ENCODE measurements at regions not wholly inside any gene's neighbourhood (a gene's known extent, or its start where the extent isn't known, plus 50 kb on each side); places are given as distances from the start of the nearest gene placed in this dataset.

GRCh38 chr1:229882621-229883020, 184.4 kb upstream of the GALNT2 start (continued):
- no peak for TF ChIP-seq BCL3 (IDR thresholded peaks at IDR 0.05)

DNA sequence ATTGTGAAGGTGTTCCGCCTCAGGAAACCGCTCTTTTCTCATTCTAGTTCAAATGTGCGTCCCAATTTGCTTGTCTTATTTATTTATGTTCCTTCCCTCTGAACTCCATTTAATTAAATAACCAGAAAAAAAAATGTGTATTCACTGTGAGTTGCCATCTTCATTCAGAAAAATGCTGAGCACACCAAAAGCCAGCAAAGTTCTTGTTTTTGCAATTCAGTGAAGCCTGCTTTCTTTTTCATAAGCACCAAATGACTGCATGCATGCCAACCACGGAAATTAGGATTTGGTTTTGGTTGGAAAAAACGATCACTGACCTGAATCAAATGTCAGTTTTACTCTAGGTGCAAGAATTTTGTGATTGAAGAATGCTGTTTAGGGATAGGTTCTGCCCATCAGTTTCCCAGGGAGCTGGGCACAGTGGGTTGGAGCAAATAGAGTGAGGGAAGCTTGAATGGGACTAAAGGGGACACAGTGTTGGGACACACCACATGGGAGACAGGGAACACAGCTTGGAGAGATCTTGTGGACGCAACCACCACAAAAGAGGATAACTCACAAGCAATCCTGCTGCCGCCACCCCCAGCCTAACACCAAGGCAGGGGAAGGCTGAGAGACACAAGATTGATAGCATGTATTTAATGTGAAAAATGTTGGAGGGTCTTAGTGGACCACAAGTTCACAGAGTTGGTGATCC, 183.4 kb upstream of the GALNT2 start:
- CTCF ChIA-PET: interaction anchor here (1.2 kb wide), 1 partner anchor 40 kb away, joined by 3 read pairs; no protein-coding TSS in a partner anchor
- WGBS (ENCODE audit: missing lambda C conversion rate): 64% methylated on average over 7 of the region's 7 CpGs
- POLR2A ChIA-PET: no interaction called here
- no peak for ATAC-seq
- Histone ChIP-seq H3K4me1 (peaks cover 6% of the 10 kb centered on the region; the same call in 1 of the 3 replicates), H3K27ac (no peak overlapping the region), H3K4me3 (no peak overlapping the region), H3K9me3 (no peaks in the 10 kb centered on the region), H3K4me2 (no peak overlapping the region)
- DNase-seq (ENCODE audit: low read depth in 1 of 2, low spot score in 1 of 2): no peak
- no peak for TF ChIP-seq NFE2L2 (conservative IDR thresholded peaks at IDR 0.05; ENCODE audit: low read length)
- TF ChIP-seq MAFK (IDR thresholded peaks at IDR 0.05; ENCODE audit: partially characterized antibody): peak; percentile 49
- no peak for TF ChIP-seq ESRRA (IDR thresholded peaks at IDR 0.05; ENCODE audit: borderline replicate concordance, low read length)
- no peak for TF ChIP-seq CHD2 (IDR thresholded peaks at IDR 0.05; ENCODE audit: low read length, partially characterized antibody)
- no peak for FAIRE-seq

DNA sequence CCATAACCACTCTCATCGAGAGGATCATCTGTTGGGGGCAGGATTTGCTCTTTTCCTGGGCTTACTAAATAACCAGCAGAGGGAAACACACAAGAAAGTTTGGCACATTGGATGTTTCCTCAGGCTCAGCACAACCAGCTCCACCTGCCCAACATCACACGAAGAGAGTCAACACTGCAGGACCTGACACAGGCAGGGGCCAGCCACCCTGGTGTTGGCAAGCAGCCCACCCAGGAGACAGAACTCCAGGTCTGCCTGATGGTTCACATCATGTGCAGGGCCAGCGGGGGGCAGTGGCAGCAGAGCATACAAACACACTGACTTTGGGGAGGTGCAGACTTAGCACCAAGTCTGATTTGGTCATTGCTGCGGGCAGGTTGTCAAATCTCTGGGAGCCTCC, 182.3 kb upstream of the GALNT2 start:
- CTCF ChIA-PET: no interaction called here
- TF ChIP-seq JUNB (IDR thresholded peaks at IDR 0.05) (no peak), TP53 (CRISPR knock-in tag; IDR thresholded peaks at IDR 0.05) (no peak)
- Histone ChIP-seq H3K4me2 (no peak overlapping the region), H3K4me1 (peaks cover 4% of the 10 kb centered on the region; the same call in 1 of the 3 replicates), H3K4me3 (no peak overlapping the region), H3K9me3 (no peaks in the 10 kb centered on the region), H3K27ac (no peak overlapping the region)
- DNase-seq (ENCODE audit: low read depth in 1 of 2, low spot score in 1 of 2): no peak
- WGBS (ENCODE audit: missing lambda C conversion rate): 42% methylated on average over 4 of the region's 4 CpGs
- no peak for ATAC-seq
- POLR2A ChIA-PET: no interaction called here
- no peak for FAIRE-seq

DNA sequence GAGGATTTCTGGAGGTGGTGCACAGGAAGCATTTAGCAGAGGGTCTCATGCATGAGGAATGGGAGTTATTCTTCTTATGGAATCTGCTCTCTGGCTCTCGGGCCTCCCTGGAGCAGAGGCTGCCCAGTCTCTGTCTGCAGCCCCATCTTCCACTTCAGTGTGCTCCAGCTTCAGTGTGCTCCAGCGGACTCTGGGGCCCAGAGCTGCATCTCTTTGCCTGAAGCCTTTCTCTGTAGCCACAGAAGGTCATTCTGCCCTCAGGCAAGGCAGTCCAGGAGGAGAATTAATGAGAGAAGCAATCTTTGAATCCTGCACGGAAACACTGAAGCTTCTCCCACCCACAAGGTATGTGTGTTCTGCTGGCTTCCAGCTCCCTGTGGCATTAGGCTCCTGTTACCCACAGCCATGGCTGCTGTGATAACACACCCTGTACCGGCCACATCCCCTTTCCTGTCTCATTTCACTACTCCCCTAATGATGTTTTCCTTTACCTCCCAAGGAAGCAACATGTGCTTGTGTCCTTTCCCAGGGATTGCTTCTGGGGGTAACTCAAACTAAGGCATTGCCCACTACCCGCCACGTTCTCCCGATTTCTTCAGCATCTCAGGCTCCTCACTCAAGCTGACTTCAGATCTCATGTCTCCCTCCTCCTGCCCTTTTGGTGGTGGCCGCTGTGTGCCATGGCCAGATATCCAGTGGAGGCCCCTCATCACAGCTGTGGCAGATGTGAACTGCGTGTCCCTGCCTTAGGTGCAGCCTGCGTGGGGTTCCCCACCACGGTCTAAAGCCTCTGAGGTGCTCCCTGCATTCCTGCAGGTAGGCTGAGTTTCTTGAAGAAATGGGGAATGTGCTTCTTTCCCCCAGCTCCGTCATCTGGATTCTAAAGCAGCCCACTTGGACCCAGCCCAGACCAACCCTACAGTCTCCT, 181.2 kb upstream of the GALNT2 start:
- POLR2A ChIA-PET: no interaction called here
- CTCF ChIA-PET: interaction anchor here (1.3 kb wide), 1 partner anchor 57 kb away, joined by 3 read pairs; no protein-coding TSS in a partner anchor
- no peak for DNase-seq (ENCODE audit: low read depth in 1 of 2, low spot score in 1 of 2)
- 57% methylated on average over 9 of the region's 12 CpGs for WGBS (ENCODE audit: missing lambda C conversion rate)
- ATAC-seq: no peak
- Histone ChIP-seq H3K27ac (no peak overlapping the region), H3K4me3 (no peak overlapping the region), H3K9me3 (no peaks in the 10 kb centered on the region), H3K4me2 (no peak overlapping the region), H3K4me1 (no peaks in the 10 kb centered on the region)
- FAIRE-seq: no peak
- TF ChIP-seq, protein P1, sequence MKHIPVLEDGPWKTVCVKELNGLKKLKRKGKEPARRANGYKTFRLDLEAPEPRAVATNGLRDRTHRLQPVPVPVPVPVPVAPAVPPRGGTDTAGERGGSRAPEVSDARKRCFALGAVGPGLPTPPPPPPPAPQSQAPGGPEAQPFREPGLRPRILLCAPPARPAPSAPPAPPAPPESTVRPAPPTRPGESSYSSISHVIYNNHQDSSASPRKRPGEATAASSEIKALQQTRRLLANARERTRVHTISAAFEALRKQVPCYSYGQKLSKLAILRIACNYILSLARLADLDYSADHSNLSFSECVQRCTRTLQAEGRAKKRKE (CRISPR knock-in tag; IDR thresholded peaks at IDR 0.05; ENCODE audit: low read depth): no peak
- no peak for TF ChIP-seq NR3C1 (IDR thresholded peaks at IDR 0.05)
- no peak for TF ChIP-seq ZFP36 (IDR thresholded peaks at IDR 0.05; ENCODE audit: borderline replicate concordance, partially characterized antibody)
- TF ChIP-seq MYC (IDR thresholded peaks at IDR 0.05; ENCODE audit: borderline replicate concordance, low read length): no peak
- TF ChIP-seq GATA3 (IDR thresholded peaks at IDR 0.05; ENCODE audit: borderline replicate concordance): no peak
- no peak for TF ChIP-seq HDAC2 (IDR thresholded peaks at IDR 0.05)
- no peak for TF ChIP-seq CBX2 (IDR thresholded peaks at IDR 0.05; ENCODE audit: borderline replicate concordance, low read depth)
- TF ChIP-seq SMC3 (IDR thresholded peaks at IDR 0.05): no peak
- no peak for TF ChIP-seq RCOR1 (IDR thresholded peaks at IDR 0.05; ENCODE audit: low read depth, low read length)
- no peak for TF ChIP-seq RARB (CRISPR knock-in tag; IDR thresholded peaks at IDR 0.05)
- TF ChIP-seq ZSCAN20 (CRISPR knock-in tag; IDR thresholded peaks at IDR 0.05): no peak
- TF ChIP-seq, protein P2, sequence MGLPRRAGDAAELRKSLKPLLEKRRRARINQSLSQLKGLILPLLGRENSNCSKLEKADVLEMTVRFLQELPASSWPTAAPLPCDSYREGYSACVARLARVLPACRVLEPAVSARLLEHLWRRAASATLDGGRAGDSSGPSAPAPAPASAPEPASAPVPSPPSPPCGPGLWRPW (IDR thresholded peaks at IDR 0.05): no peak
- TF ChIP-seq POLR2AphosphoS2 (conservative IDR thresholded peaks at IDR 0.05; ENCODE audit: low read length): no peak
- TF ChIP-seq, protein P3, sequence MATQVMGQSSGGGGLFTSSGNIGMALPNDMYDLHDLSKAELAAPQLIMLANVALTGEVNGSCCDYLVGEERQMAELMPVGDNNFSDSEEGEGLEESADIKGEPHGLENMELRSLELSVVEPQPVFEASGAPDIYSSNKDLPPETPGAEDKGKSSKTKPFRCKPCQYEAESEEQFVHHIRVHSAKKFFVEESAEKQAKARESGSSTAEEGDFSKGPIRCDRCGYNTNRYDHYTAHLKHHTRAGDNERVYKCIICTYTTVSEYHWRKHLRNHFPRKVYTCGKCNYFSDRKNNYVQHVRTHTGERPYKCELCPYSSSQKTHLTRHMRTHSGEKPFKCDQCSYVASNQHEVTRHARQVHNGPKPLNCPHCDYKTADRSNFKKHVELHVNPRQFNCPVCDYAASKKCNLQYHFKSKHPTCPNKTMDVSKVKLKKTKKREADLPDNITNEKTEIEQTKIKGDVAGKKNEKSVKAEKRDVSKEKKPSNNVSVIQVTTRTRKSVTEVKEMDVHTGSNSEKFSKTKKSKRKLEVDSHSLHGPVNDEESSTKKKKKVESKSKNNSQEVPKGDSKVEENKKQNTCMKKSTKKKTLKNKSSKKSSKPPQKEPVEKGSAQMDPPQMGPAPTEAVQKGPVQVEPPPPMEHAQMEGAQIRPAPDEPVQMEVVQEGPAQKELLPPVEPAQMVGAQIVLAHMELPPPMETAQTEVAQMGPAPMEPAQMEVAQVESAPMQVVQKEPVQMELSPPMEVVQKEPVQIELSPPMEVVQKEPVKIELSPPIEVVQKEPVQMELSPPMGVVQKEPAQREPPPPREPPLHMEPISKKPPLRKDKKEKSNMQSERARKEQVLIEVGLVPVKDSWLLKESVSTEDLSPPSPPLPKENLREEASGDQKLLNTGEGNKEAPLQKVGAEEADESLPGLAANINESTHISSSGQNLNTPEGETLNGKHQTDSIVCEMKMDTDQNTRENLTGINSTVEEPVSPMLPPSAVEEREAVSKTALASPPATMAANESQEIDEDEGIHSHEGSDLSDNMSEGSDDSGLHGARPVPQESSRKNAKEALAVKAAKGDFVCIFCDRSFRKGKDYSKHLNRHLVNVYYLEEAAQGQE (IDR thresholded peaks at IDR 0.05): no peak
- no peak for TF ChIP-seq ZNF302 (CRISPR knock-in tag; IDR thresholded peaks at IDR 0.05)
- TF ChIP-seq EHMT2 (IDR thresholded peaks at IDR 0.05; ENCODE audit: low read depth): no peak
- no peak for TF ChIP-seq MAFK (IDR thresholded peaks at IDR 0.05; ENCODE audit: partially characterized antibody)
